ENCODE measurements at regions not wholly inside any gene's neighbourhood (a gene's known extent, or its start where the extent isn't known, plus 50 kb on each side); places are given as distances from the start of the nearest gene placed in this dataset.

DNA sequence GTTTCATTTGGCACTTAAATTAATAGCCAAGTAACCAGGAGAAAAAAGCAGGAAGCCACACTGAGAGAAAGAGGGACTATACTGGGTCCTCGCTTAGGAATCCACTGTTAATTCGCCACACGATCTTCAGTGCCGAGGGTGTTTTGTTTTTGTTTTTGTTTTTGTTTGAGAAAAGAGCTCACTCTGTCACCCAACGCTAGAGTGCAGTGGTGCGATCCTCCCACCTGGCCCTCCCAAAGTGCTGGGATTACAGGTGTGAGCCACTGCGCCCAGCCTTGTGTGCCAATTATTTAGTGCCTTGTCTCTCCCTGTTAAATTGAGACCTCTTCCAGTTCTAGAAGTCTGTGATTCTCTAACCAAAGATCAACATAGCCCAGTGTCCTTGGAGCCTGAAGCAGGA lies 53.8 kb upstream of the TPM1 start:
- no peak for DNase-seq (ENCODE audit: low read depth)

DNA sequence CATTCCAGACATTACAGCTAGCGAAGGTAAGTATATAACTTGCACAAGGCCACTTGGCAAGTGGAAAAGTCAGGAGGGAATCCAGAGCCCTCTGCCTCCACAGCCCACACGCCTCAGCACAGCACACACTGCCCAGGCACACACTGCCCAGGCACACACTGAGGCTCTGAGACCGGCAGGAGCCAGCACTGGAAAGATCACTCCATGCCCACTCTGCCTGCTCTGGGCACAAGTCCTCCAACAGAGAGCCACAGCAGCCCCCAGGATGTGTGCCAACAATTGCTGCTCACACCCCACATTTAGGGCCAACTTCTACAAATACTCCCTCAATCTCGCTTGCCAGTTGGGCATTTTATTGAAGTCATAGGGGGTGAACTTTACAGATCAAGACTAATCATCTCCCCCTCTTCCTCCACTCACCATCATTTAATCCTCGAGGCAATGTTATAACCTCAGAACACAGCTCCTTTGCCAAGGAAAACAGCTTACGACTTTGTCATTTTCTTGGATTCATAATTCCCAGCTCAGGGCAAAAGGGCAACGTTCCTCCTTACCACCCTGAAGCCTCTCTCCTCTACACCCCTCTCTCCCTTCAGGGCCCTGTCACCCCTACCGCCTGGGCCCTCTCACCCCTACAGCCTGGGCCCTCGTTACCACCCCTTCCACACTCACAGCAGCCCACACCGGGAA lies 53.0 kb upstream of the TPM1 start:
- no peak for DNase-seq (ENCODE audit: low read depth)

DNA sequence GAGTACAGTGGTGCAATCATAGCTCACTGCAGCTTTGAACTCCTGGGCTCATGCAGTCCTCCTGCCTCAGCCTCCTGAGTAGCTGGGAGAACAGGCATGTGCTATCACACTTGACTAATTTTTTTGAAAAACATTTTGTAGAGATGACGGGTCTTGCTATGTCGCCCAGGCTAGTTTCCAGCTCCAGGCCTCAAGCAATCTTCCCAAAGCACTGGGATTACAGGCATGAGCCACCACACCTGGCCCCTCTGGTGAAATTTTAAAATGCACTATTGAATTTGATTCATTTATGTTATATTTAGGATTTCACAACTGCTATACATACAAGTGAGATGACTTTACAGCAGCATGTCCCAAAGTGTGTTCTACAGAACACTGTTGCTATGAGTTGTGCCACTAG lies 50.8 kb upstream of the TPM1 start:
- DNase-seq (ENCODE audit: low read depth), result no peak

DNA sequence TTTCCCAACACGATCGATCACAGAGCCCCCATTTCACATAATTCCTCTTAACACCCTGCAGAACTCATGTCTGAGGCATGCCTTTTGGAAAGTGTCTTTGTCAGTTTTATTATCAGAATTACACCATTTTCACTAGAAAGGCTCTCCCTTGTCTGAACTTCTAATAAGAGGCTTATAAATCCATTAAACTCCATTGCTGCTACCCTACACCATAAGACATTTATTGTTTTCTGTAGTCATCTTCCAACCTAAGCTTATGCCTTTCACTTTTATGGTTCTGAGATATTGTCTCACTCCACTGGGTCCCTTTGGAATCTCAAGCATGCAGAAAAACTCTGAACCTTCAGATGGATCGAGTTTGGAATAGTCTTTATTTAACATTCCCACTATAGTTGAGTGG lies 50.2 kb upstream of the TPM1 start:
- DNase-seq (ENCODE audit: low read depth), result no peak
